Prostate gland (tissue), 2 donors: ENCODE measurements at regions not wholly inside any gene's neighbourhood (a gene's known extent, or its start where the extent isn't known, plus 50 kb on each side); places are given as distances from the start of the nearest gene placed in this dataset.

Experiments
- CTCF ChIP-seq, 4 experiments: fragments of 200-600 bp in 2 of 4; fragments of 450-650 bp in 2 of 4; sonication (generic) in 2 of 4; IDR thresholded peaks; 1 replicate in 3 of 4; 2 replicates in 1 of 4; pipeline ENCODE4 v1.5.1; 2016 to 2019; ENCODE audit warnings: antibody characterized with exemption in 4 of 4, mild to moderate bottlenecking in 2 of 4, moderate library complexity in 2 of 4
- POLR2A ChIP-seq: fragments of 450-650 bp; IDR thresholded peaks from one replicate; pipeline ENCODE4 v1.6.1; 2016; ENCODE audit warnings: antibody characterized with exemption, mild to moderate bottlenecking
- POLR2AphosphoS5 ChIP-seq: sonication (generic); formaldehyde crosslinking; IDR thresholded peaks from one replicate; pipeline ENCODE4 v1.6.1; 2017; ENCODE audit warnings: antibody characterized with exemption

GRCh38 chr3:177693616-177694264, 496.5 kb upstream of the TBL1XR1 start:
- TF ChIP-seq POLR2AphosphoS5 (no peak), CTCF (IDR thresholded peaks at IDR 0.05) (no peak), POLR2A (no peak)
